Inflammatory macrophage treated with lipopolysaccharide for 1 hour (primary cell): ENCODE measurements at regions not wholly inside any gene's neighbourhood (a gene's known extent, or its start where the extent isn't known, plus 50 kb on each side); places are given as distances from the start of the nearest gene placed in this dataset.
"Not testable (repeated sequence)": the region's sequence is repeated elsewhere in the genome, so short reads cannot be mapped to it uniquely, and the experiment has no call there.

ENCODE experiments used
- DNase-seq, 2 donors: peaks; one replicate each; pipeline ENCODE4 v3.0.0-alpha.2; 2020 to 2022

DNA sequence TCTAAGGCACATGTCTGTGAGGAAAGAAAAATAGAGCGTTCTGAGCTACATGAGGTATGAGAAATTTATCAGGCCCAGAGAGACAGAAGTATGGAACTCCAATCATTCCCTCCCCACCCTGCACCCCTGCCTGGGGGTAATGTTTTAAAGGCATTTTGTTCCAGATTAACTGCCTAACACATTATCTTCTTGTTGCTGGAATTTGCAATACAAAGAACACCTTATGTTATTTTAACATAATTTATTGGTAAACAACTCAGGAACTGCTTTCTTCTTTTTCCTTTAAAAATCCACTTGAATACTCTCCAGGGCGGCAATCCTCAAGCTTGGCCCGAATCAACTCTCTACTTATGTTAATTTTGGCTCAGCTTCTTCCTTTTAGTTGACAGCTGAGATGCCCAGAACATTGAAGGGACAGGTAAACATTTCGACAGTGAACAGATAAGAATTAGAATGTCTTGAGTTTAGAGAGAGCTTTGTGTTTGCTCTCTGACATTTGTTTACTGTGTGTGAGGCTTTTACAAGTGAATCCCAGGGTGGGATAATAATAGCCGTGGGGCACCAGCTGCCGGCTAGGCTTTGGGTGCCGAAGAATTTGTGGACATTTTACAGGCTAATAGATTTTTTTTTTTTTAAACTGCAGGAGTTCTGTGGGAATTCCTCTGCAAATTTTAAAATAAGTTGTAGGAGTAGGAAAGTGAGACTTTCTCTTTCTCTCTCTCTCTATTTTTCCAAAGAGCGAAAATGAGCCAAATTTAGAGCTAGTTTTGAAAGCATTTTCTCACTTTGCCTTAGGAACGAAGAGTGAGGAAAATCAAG is 96.4 kb upstream of the TAF11L2 start:
- no peak for DNase-seq

- DNase-seq: no peak
Observed at GRCh38 chr5:17402289-17403121, 95.5 kb upstream of the TAF11L2 start.

DNA sequence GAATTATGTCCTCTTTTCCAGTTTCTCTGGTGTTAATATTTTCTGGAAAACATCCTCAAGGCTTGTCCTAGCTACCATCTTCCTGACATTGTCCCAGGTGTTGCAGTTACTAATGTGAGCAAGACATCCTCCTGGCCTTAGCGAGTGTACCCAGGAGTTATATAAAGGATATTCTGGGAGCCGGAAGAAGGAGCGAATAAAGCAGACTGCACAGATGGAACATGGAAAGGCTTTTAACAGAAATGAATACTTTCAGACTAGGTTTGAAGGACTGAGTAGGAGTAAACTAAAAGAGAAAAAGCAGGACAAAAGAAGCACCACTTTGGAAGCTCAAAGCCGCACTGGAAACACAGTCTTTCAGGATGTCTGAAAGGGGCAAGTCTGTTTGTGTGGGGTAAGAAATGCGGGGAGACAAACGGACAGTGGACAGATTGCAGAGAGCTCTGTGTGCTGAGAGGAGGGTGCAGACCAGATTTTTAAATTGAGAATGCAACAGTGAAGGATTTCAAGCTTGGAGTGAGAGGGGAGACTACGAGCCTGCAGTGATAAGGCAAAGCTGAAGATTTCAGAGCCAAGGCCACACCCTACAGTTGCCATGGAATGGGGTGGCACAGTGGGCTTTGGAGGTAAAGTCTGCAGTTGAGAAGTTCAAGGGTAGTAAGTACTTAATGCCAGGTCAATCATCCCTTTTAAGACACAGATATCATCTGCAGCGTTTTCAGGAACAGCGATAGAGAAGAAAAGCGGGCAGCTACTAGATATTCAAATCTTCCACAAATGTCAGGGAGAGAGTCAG is 94.1 kb upstream of the TAF11L2 start:
- no peak for DNase-seq

- DNase-seq: no peak
Observed at GRCh38 chr5:17405976-17406375, 92.1 kb upstream of the TAF11L2 start.

DNA sequence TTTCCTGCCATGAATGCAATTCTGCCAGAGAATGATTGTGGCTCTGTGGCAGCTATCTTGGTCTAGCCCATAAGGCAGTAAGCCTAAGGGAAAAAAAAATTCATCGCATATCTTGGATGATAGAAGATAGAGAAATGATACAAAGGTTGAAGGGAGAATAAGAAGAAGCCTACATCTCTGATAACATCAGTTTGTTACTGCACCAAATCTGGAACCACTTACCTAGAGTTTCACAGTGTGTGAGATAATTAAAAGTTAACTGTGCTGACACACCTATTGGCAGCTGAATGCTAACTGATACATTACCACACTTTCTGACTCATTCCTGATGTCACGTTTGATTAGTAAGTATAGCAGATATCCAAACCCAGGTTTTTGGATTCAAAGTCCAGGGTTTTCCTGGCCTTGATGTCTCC is 91.6 kb upstream of the TAF11L2 start:
- DNase-seq: no peak

DNA sequence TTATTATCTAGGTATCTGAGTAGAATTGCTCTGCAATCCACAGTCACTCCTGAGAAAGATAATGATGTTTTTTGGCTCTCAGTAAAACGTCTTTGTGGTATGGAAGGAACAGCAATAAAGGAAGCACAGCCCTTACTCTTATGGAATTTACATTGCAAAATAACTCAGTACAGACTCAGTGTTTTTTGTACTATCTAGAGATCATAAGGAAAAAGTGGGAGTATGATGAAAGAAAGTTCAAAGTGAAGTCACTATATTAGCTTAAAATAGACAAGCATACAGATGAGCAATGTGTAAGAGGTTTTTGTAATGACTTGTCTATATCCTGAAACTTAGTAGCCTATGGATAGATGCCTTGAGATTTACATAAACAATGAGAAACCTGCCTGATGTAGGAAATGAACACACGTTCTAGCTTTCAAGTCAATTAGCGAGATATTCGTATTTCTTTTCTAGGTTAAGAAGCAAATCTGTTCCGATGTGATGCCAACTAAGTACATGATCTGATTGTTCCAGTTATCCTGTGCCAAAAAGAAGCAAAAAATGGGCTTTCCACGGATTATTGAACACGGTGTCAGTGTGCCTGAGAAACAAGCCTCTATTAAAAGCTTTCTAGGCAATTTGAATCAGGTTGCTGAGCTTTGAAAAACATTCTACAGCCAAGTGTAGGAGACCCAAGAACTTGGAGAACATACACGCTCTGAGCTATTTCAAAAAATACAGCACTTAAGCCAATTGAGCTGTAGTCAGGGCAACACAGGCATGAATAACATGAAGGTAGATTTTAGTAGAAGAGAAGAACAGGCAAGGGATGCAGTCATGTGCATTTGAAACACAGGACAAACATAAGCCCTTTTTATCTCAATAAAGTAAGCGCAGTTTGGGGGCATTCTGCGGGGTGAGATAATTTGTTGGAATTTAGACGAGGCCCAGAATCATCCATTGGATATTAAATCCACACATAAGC is 86.3 kb upstream of the TAF11L2 start:
- peak; percentile 79 to 95 for DNase-seq

DNA sequence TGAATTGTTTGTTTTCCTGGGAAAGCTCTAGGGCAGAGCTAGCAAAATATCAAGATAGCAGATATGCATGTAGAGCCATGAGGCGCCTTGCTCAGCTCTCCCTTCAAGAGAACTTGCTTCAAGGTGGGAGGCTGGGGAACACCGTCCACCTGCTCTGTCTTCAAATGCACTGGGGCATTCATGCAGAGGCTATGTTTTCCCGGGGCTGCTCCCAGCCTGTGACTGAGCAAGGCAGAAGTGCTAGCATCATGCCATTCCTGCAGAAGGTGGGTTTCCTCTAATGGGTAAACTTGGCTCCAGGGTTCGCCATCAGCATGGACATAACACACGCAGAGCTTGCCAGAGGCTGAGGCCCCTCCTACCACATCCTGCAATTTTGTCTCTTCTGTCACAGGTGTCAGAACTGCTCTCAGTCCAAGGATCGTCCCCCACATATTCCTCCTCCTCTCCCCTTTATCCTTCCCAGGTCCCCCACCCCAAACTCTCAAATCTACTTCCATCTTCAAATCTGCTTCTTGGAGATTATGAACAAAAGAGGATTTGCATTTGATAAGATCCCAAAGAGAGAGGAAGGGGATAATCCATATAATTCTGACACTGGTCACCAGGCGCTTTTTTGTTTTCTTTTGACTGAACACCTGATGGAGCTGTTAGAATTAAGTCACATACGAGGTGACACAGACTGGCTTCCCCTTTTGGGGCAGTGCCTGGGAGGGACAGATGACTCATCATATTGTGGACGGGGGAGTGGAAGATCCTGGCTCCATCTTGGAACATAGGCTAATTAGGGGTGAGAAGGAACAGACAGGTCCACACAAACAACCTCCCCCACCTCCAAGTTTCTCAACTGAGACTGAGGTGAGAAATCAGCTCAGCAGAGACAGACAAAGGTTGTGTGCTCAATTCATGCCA is 85.0 kb upstream of the TAF11L2 start:
- peak; percentile 68 to 87 for DNase-seq

DNA sequence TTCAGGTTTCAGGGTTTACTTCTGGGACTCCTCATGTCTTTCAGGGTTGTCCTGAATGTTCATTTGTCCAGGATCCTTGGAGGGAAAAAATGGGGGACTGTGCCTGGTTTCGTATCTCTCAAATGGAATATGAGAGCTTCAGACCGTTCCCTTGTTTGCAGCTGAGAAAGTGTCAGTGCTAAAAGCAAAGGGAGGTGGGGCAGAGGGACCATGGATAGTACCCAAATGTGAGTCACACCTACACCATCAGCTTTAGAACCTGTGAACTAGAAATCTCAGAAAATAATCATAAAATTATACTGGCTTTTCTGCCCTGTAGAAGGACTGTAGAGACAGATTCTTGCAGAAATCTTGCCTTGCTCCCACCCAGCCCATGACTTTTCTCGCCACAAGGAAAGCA is 84.3 kb upstream of the TAF11L2 start:
- DNase-seq: no peak

- no peak for DNase-seq
Observed at GRCh38 chr5:17415321-17415758, 82.7 kb upstream of the TAF11L2 start.

DNA sequence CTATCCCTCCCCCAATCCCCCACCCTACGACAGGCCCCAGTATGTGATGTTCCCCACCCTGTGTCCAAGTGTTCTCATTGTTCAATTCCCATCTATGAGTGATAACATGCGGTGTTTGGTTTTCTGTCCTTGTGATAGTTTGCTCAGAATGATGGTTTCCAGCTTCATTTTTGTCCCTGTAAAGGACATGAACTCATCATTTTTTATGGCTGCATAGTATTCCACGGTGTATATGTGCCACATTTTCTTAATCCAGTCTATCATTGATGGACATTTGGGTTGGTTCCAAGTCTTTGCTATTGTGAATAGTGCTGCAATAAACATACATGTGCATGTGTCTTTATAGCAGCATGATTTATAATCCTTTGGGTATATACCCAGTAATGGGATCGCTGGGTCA is 81.7 kb upstream of the TAF11L2 start:
- DNase-seq: not testable (repeated sequence)

DNA sequence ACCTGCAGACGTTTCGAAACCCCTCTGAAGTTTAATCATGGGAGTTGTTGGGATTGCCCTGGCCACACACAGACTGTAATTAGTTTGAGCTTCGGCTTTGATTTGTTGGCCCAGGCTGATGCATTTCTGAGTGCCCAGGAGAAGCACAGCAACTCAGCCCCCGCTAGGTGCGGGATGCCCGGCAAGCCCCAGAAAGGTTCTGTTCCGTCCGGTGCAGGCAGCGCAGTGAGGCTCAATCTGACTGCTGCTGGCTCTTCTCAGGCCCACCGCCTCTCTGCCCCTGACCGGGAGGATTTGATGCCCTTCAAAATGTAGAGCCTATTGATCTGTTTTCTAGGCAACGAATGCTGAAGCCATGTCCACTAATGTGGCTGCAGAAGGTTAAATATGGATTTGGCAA is 73.4 kb upstream of the TAF11L2 start:
- no peak for DNase-seq

- DNase-seq: no peak
Observed at GRCh38 chr5:17425385-17426070, 72.5 kb upstream of the TAF11L2 start.

- peak; percentile 16 to 19 for DNase-seq
Observed at GRCh38 chr5:17426104-17426749, 71.8 kb upstream of the TAF11L2 start.

GRCh38 chr5:17428176-17428800 is 69.7 kb upstream of the TAF11L2 start:
- DNase-seq: no peak

- DNase-seq: no peak
Observed at GRCh38 chr5:17429353-17429752, 68.7 kb upstream of the TAF11L2 start.

GRCh38 chr5:17430241-17430640 is 67.8 kb upstream of the TAF11L2 start:
- no peak for DNase-seq

DNA sequence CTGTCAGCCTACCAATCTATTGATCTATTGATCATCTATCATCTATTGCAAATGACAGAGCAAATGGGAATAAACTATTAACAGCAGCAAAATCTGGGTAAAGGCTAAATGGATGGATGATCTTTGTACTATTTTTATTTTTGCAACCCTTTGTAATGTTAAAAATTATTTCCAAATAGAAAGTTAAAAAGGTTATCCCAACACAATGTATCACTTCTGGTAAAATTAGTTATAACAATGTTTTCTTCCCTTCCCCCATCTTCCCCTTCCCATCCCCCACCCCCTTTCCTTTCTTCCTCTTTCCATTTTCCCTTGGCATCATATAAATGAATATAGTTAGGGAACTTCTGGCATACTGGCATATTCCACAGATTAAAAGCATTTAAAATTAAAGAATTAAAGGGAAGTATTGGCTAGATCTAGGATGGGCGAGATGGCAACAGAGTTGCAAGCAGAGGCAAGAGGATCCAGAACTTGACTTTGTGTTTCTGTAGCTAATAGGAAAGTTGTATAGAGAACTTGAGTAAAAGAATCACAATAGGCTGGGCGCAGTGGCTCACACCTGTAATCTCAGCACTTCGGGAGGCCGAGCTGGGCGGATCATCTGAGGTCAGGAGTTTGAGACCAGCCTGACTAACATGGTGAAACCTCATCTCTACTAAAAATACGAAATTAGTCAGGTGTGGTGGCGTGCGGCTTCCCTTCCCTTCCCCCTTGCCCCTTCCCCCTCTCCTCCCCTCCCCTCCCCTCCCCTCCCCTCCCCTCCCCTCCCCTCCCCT is 66.6 kb upstream of the TAF11L2 start:
- DNase-seq: no peak

DNA sequence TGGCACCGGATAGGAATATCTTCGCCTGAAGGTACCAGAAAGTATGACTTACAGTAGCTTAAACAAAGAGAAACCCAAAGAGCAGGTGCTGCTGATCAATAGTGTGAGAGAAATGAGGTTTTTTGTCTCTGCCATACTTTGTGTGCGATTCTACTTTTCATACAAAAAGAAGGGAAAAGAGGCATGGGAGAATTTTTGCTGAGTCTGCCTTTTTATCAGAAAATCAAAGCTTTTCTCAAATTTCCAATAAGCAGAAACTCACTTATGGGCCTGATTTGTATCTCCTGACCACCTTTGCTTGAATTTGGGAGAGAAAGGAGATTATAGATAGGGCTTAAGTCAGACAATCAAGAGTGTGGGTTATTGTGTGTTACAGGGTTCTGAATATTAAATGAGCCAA is 65.5 kb upstream of the TAF11L2 start:
- no peak for DNase-seq
